ENCODE measurements at regions not wholly inside any gene's neighbourhood (a gene's known extent, or its start where the extent isn't known, plus 50 kb on each side); places are given as distances from the start of the nearest gene placed in this dataset.

DNA sequence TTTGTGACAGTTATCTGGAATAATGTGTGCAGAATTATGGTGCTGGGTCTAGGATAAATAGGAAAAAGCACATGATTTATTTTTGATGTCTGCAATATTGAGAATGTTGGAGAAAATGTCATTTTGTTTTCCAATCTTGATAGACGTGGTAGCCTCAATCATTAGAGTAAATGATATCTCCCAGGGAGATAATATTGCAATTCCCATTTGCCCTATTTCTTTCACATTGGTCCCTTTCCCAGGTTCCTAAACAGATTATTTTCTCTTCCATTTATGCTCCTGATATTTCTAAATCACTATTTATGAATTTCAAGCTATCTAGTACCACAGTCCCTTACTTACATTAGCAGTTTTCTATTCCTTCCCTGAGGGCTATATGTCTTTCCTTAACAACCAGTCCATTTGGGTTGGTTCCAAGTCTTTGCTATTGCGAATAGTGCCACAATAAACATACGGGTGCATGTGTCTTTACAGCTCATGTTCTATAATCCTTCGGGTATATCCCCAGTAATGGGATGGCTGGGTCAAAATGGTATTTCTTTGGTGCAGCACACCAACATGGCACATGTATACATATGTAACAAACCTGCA, 447.3 kb downstream of the PLA2G4A start:
- Histone ChIP-seq H3K27me3 (ENCODE audit: control insufficient read depth in 3 of 3, insufficient read depth in 3 of 3, low read length in 3 of 3) (no peaks in the 10 kb centered on the region), H3K27ac (ENCODE audit: low read depth, low read length) (no peak overlapping the region), H3K4me3 (ENCODE audit: low read length in 3 of 3) (no peak overlapping the region), H3K4me1 (ENCODE audit: control insufficient read depth in 3 of 3, insufficient read depth in 3 of 3, low read length in 3 of 3) (no peaks in the 10 kb centered on the region), H3K9ac (ENCODE audit: low read depth in 1 of 3, low read length in 3 of 3) (no peak overlapping the region), H3K9me3 (ENCODE audit: control insufficient read depth in 3 of 3, low read length in 3 of 3) (no peaks in the 10 kb centered on the region), H3K36me3 (ENCODE audit: control insufficient read depth in 3 of 3, insufficient read depth in 3 of 3, low read length in 3 of 3) (no peaks in the 10 kb centered on the region)

DNA sequence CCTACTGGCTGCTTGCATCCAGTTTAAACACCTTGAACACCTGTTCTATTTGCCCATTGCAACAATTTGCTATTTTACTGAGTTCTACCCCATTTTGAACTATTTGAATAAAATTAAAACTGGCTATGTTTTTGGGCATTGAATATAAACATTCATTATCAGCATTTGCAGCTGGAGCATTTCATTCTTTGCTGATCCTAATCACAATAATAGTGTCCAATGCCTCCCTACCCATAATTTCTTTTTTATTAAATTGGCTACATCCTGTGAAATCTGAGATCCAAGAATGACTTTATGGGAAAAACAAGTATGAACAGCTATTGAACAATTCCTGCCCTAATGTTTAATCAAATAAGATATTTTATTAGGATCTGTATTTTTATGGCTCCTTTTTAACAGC, 447.9 kb downstream of the PLA2G4A start:
- H3K27me3 ChIP-seq (ENCODE audit: control insufficient read depth in 3 of 3, insufficient read depth in 3 of 3, low read length in 3 of 3) = no peaks in the 10 kb centered on the region
- no peak overlapping the region for H3K4me3 ChIP-seq (ENCODE audit: low read length in 3 of 3)
- no peak overlapping the region for H3K27ac ChIP-seq (ENCODE audit: low read depth, low read length)
- no peaks in the 10 kb centered on the region for H3K36me3 ChIP-seq (ENCODE audit: control insufficient read depth in 3 of 3, insufficient read depth in 3 of 3, low read length in 3 of 3)
- H3K4me1 ChIP-seq (ENCODE audit: control insufficient read depth in 3 of 3, insufficient read depth in 3 of 3, low read length in 3 of 3) = no peaks in the 10 kb centered on the region
- no peaks in the 10 kb centered on the region for H3K9me3 ChIP-seq (ENCODE audit: control insufficient read depth in 3 of 3, low read length in 3 of 3)
- no peak overlapping the region for H3K9ac ChIP-seq (ENCODE audit: low read depth in 1 of 3, low read length in 3 of 3)

DNA sequence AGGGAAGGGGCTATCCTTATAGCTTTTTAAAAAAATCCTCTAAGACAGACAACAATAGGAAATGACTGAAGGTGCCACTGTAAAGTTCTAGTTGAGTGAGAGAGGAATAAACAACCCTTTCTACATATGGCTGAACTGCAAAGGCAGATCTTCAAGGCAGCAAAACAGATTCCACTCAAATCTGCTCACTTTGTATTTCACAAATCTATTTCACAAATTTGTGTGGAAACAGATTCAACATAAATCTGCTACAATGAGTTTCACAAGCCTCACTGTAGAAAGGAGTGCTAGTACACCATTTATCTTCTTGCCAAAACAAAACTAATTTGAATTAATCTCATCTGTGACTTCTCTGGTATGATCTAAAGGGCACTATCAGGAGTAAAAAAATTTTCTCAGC, 451.3 kb downstream of the PLA2G4A start:
- no peak overlapping the region for H3K27ac ChIP-seq (ENCODE audit: low read depth, low read length)
- H3K36me3 ChIP-seq (ENCODE audit: control insufficient read depth in 3 of 3, insufficient read depth in 3 of 3, low read length in 3 of 3) = no peaks in the 10 kb centered on the region
- H3K4me3 ChIP-seq (ENCODE audit: low read length in 3 of 3) = no peak overlapping the region
- no peaks in the 10 kb centered on the region for H3K9me3 ChIP-seq (ENCODE audit: control insufficient read depth in 3 of 3, low read length in 3 of 3)
- no peak overlapping the region for H3K9ac ChIP-seq (ENCODE audit: low read depth in 1 of 3, low read length in 3 of 3)
- H3K27me3 ChIP-seq (ENCODE audit: control insufficient read depth in 3 of 3, insufficient read depth in 3 of 3, low read length in 3 of 3) = no peaks in the 10 kb centered on the region
- no peaks in the 10 kb centered on the region for H3K4me1 ChIP-seq (ENCODE audit: control insufficient read depth in 3 of 3, insufficient read depth in 3 of 3, low read length in 3 of 3)

DNA sequence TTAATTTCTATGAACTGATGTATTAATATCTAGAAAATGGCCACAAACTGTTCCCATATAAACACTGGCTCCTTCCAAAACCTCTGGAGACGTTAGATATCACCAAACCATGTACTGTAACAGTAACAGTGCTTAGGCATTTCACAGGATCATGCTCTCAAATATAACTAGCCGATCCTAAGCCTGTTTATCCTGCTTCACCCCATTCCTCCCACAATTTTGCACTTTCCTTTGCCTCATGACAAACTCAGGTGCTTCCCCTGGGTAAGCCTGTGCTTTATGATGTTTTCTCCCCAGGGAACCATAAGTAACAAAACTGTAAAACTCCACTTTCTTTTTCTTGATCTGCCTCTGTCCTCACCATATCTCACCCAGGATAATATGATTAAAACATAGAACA, 452.3 kb downstream of the PLA2G4A start:
- Histone ChIP-seq H3K27ac (ENCODE audit: low read depth, low read length) (no peak overlapping the region), H3K9ac (ENCODE audit: low read depth in 1 of 3, low read length in 3 of 3) (no peak overlapping the region), H3K36me3 (ENCODE audit: control insufficient read depth in 3 of 3, insufficient read depth in 3 of 3, low read length in 3 of 3) (no peaks in the 10 kb centered on the region), H3K9me3 (ENCODE audit: control insufficient read depth in 3 of 3, low read length in 3 of 3) (no peaks in the 10 kb centered on the region), H3K4me1 (ENCODE audit: control insufficient read depth in 3 of 3, insufficient read depth in 3 of 3, low read length in 3 of 3) (no peaks in the 10 kb centered on the region), H3K4me3 (ENCODE audit: low read length in 3 of 3) (no peak overlapping the region), H3K27me3 (ENCODE audit: control insufficient read depth in 3 of 3, insufficient read depth in 3 of 3, low read length in 3 of 3) (no peaks in the 10 kb centered on the region)

DNA sequence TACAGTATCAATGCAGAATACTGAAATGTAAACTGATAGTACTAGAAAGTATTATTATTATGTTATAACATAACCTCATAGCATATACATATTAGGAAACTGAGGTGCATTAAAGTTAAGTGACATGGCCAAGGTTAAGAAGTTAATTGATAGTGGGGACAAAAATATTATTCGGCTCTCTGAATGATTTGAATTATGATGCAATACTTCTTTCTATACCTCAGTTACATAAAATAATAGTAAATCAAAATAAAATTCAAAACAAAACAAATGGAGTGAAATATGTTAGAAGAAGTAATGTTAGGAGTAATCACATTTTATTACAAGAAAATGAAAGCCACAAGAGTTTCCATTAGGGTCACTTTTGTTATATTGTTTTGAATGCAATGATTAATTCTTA, 455.2 kb downstream of the PLA2G4A start:
- Histone ChIP-seq H3K4me3 (ENCODE audit: low read length in 3 of 3) (no peak overlapping the region), H3K9ac (ENCODE audit: low read depth in 1 of 3, low read length in 3 of 3) (no peak overlapping the region), H3K4me1 (ENCODE audit: control insufficient read depth in 3 of 3, insufficient read depth in 3 of 3, low read length in 3 of 3) (no peaks in the 10 kb centered on the region), H3K27ac (ENCODE audit: low read depth, low read length) (no peak overlapping the region), H3K36me3 (ENCODE audit: control insufficient read depth in 3 of 3, insufficient read depth in 3 of 3, low read length in 3 of 3) (no peaks in the 10 kb centered on the region), H3K9me3 (ENCODE audit: control insufficient read depth in 3 of 3, low read length in 3 of 3) (no peaks in the 10 kb centered on the region), H3K27me3 (ENCODE audit: control insufficient read depth in 3 of 3, insufficient read depth in 3 of 3, low read length in 3 of 3) (no peaks in the 10 kb centered on the region)

DNA sequence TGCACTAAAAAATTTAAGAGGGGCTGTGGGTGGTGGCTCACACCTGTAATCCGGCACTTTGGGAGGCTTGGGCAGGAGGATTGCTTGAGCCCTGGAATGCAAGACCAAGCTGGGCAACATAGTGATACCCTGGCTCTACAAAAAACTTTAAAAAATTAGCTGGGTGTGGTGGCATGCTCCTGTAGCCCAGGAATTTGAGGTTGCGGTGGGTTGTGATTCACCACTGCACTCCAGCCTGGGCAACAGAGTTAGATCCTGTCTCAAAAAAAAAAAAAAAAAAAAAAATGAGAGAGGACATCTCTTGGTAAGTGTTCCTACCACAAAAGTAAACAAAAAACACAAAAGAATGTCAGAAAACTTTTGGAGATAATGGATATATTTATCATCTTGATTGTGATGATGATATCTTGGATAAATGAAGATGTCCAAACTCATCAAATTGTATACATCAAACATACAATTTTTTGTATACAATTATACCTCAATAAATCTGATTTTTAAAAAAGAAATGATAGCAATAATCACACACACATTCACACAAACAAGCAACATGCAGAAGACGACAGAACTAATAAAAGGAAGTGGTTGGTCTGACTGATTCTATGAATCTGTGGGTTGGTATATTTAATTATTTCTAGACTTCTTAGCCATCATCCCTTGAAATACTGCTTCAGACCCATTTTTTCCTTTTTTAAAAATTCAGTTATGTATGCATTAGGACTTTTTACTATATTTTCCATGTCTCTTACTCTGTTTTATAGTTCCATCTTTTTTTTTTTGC, 465.9 kb downstream of the PLA2G4A start:
- H3K9me3 ChIP-seq (ENCODE audit: control insufficient read depth in 3 of 3, low read length in 3 of 3) = no peaks in the 10 kb centered on the region
- H3K9ac ChIP-seq (ENCODE audit: low read depth in 1 of 3, low read length in 3 of 3) = no peak overlapping the region
- no peaks in the 10 kb centered on the region for H3K36me3 ChIP-seq (ENCODE audit: control insufficient read depth in 3 of 3, insufficient read depth in 3 of 3, low read length in 3 of 3)
- H3K27ac ChIP-seq (ENCODE audit: low read depth, low read length) = no peak overlapping the region
- no peak overlapping the region for H3K4me3 ChIP-seq (ENCODE audit: low read length in 3 of 3)
- H3K4me1 ChIP-seq (ENCODE audit: control insufficient read depth in 3 of 3, insufficient read depth in 3 of 3, low read length in 3 of 3) = no peaks in the 10 kb centered on the region
- no peaks in the 10 kb centered on the region for H3K27me3 ChIP-seq (ENCODE audit: control insufficient read depth in 3 of 3, insufficient read depth in 3 of 3, low read length in 3 of 3)

DNA sequence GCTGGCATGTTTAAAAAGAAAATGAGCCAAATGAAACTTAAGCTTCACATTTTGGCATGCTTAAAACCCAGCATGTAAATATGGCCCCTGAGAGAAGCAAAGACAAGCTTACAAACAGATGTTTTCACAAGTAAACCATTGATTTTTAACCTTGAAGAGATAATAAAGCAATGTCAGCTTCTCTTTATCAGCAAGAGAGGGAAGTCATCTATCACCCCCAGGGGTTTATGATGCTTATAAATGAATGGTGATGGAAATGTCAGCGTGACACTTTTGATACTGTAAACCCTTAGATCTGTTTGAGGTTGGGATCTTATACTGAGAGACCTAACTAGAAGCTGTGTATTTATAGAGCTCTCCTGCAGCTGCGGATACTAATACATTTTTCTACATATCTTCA, 471.3 kb downstream of the PLA2G4A start:
- Histone ChIP-seq H3K4me1 (ENCODE audit: control insufficient read depth in 3 of 3, insufficient read depth in 3 of 3, low read length in 3 of 3) (no peaks in the 10 kb centered on the region), H3K27me3 (ENCODE audit: control insufficient read depth in 3 of 3, insufficient read depth in 3 of 3, low read length in 3 of 3) (no peaks in the 10 kb centered on the region), H3K9ac (ENCODE audit: low read depth in 1 of 3, low read length in 3 of 3) (no peak overlapping the region), H3K36me3 (ENCODE audit: control insufficient read depth in 3 of 3, insufficient read depth in 3 of 3, low read length in 3 of 3) (no peaks in the 10 kb centered on the region), H3K4me3 (ENCODE audit: low read length in 3 of 3) (no peak overlapping the region), H3K27ac (ENCODE audit: low read depth, low read length) (no peak overlapping the region), H3K9me3 (ENCODE audit: control insufficient read depth in 3 of 3, low read length in 3 of 3) (no peaks in the 10 kb centered on the region)

DNA sequence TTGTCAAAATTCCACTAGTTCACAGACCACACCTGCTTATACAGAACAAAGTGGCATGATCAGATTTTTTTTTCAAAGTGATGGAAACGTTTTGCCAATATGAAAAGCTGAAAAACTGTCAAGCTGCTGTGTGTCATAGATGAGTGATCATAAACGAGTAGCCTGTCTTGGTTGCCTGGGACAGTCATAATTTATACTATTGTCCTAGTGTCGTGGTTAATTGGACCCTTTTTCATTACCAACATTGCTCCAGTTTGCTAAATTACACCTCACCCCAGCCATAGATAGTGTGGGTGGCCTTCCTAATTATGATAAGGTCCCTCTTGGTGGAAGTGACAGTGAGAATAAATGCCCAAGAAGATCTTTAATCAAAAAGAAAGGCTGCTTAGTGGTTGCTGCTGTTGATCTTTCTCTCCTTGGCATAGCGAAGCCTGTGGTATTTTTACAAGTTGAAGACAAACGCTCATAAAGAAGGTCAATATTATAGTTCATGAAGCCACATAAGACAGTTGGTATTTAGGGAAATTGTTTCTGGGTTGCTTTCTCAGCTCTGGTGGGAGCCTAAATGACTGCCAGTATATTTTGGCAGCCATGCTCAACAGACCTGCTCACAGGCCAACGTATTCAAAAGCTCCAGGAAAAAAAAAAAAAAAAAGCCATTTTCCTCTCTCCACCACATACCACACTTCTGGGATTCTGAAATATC, 478.1 kb downstream of the PLA2G4A start:
- Histone ChIP-seq H3K9ac (ENCODE audit: low read depth in 1 of 3, low read length in 3 of 3) (no peak overlapping the region), H3K36me3 (ENCODE audit: control insufficient read depth in 3 of 3, insufficient read depth in 3 of 3, low read length in 3 of 3) (no peaks in the 10 kb centered on the region), H3K27ac (ENCODE audit: low read depth, low read length) (no peak overlapping the region), H3K4me1 (ENCODE audit: control insufficient read depth in 3 of 3, insufficient read depth in 3 of 3, low read length in 3 of 3) (no peaks in the 10 kb centered on the region), H3K4me3 (ENCODE audit: low read length in 3 of 3) (no peak overlapping the region), H3K27me3 (ENCODE audit: control insufficient read depth in 3 of 3, insufficient read depth in 3 of 3, low read length in 3 of 3) (no peaks in the 10 kb centered on the region), H3K9me3 (ENCODE audit: control insufficient read depth in 3 of 3, low read length in 3 of 3) (no peaks in the 10 kb centered on the region)

DNA sequence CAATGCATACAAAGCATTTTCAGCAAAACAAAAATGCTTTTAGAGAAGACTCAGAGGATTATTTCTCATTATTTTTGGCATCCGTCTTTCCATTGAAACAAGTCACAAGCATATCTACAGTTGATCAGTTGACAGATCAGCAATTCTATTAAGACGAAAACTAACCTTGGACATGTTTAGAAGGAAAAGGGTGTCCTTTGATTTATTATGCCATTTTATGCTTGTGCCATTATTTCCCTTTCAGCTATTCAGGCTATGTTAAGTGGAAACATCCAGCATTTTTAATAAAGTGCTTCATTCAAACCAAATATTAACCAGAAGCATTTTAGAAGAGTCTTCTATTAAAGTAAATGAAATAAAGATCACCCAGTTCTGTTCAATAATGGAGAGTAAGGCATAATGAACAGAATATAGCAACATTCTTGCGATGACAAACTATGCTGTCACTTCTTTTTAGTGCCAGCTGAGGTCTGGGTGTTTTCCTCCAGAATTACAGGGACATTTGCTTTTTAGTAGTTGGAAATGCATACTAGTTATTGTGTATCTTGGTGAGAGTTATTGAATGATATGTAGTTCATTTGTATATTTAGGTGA, 481.4 kb downstream of the PLA2G4A start:
- Histone ChIP-seq H3K4me3 (ENCODE audit: low read length in 3 of 3) (no peak overlapping the region), H3K9me3 (ENCODE audit: control insufficient read depth in 3 of 3, low read length in 3 of 3) (no peaks in the 10 kb centered on the region), H3K27ac (ENCODE audit: low read depth, low read length) (no peak overlapping the region), H3K9ac (ENCODE audit: low read depth in 1 of 3, low read length in 3 of 3) (no peak overlapping the region), H3K4me1 (ENCODE audit: control insufficient read depth in 3 of 3, insufficient read depth in 3 of 3, low read length in 3 of 3) (no peaks in the 10 kb centered on the region), H3K27me3 (ENCODE audit: control insufficient read depth in 3 of 3, insufficient read depth in 3 of 3, low read length in 3 of 3) (no peaks in the 10 kb centered on the region), H3K36me3 (ENCODE audit: control insufficient read depth in 3 of 3, insufficient read depth in 3 of 3, low read length in 3 of 3) (no peaks in the 10 kb centered on the region)

DNA sequence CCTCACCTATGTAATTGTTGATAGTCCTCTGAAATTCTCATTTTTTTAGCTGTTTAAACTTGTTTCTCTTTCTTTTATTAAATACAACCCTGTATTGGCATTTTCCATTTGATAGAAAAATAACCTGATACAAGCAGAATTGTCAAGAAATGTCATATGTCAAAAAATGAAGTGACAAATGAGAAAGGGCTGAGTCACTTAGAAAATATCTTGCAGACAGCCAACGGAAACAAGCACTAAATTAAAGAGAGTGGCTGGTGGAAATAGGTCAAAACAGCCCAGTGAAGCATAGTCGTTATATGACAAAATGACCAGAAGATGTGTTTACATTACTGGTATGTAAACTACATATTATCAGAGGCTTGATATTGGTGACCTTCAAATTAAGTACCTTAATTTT, 484.4 kb downstream of the PLA2G4A start:
- no peak overlapping the region for H3K27ac ChIP-seq (ENCODE audit: low read depth, low read length)
- no peak overlapping the region for H3K9ac ChIP-seq (ENCODE audit: low read depth in 1 of 3, low read length in 3 of 3)
- no peaks in the 10 kb centered on the region for H3K4me1 ChIP-seq (ENCODE audit: control insufficient read depth in 3 of 3, insufficient read depth in 3 of 3, low read length in 3 of 3)
- no peaks in the 10 kb centered on the region for H3K36me3 ChIP-seq (ENCODE audit: control insufficient read depth in 3 of 3, insufficient read depth in 3 of 3, low read length in 3 of 3)
- no peaks in the 10 kb centered on the region for H3K27me3 ChIP-seq (ENCODE audit: control insufficient read depth in 3 of 3, insufficient read depth in 3 of 3, low read length in 3 of 3)
- H3K9me3 ChIP-seq (ENCODE audit: control insufficient read depth in 3 of 3, low read length in 3 of 3) = no peaks in the 10 kb centered on the region
- H3K4me3 ChIP-seq (ENCODE audit: low read length in 3 of 3) = no peak overlapping the region

Data from skeletal muscle tissue (tissue), 3 donors.